ENCODE measurements at regions not wholly inside any gene's neighbourhood (a gene's known extent, or its start where the extent isn't known, plus 50 kb on each side); places are given as distances from the start of the nearest gene placed in this dataset.

DNA sequence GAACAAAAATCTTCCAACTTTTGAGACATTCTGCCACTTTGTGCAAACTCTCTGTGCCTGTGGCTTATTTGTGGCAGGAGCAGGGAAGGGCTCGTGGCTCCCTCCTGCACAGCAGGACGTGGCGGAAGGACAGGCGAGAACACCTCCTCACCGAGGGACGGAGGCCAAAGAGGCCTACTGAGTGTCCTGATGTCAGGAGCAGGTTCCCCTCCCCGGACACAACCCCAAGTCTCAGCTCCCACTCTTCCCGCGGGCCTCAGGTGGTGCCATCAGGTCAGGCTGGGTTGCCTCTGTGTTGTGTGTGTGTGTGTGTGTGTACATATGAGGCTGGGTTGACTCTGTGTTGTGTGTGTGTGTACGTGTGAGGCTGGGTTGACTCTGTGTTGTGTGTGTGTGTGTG is 136.8 kb upstream of the LPCAT1 start:
- H3K4me3 ChIP-seq (ENCODE audit: low read depth, low read length), result no peak overlapping the region
- TF ChIP-seq, protein P1, sequence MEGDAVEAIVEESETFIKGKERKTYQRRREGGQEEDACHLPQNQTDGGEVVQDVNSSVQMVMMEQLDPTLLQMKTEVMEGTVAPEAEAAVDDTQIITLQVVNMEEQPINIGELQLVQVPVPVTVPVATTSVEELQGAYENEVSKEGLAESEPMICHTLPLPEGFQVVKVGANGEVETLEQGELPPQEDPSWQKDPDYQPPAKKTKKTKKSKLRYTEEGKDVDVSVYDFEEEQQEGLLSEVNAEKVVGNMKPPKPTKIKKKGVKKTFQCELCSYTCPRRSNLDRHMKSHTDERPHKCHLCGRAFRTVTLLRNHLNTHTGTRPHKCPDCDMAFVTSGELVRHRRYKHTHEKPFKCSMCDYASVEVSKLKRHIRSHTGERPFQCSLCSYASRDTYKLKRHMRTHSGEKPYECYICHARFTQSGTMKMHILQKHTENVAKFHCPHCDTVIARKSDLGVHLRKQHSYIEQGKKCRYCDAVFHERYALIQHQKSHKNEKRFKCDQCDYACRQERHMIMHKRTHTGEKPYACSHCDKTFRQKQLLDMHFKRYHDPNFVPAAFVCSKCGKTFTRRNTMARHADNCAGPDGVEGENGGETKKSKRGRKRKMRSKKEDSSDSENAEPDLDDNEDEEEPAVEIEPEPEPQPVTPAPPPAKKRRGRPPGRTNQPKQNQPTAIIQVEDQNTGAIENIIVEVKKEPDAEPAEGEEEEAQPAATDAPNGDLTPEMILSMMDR (IDR thresholded peaks at IDR 0.05; ENCODE audit: low read depth, low read length, missing control alignments), result no peak
- in situ Hi-C loops (cut with HindIII; ENCODE audit: low sequenced_read_pairs), result no loop called here
- no peak for DNase-seq (ENCODE audit: low read depth)

DNA sequence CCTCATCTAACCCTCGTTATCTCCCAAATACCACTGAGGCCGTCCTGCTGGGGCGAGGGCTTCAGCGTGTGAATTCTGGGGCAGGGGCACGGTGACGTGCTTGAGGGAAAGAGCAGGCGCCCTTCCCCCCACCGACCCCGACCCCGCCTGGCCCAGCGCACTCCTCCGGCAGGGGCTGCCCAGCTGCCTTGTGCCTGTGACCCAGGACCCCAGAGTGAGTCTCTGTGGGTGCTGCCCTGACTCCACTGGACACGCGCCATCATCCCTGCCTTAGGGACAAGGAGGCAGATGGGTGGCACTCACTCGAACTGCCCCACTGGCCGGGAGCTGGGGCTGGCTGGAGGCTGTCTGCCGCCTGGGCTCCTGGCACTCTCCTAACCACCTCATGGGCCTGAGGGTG is 136.2 kb upstream of the LPCAT1 start:
- DNase-seq (ENCODE audit: low read depth), result no peak
- in situ Hi-C loops (cut with HindIII; ENCODE audit: low sequenced_read_pairs), result no loop called here
- no peak overlapping the region for H3K4me3 ChIP-seq (ENCODE audit: low read depth, low read length)
- TF ChIP-seq, protein P1 (IDR thresholded peaks at IDR 0.05; ENCODE audit: low read depth, low read length, missing control alignments), result no peak

DNA sequence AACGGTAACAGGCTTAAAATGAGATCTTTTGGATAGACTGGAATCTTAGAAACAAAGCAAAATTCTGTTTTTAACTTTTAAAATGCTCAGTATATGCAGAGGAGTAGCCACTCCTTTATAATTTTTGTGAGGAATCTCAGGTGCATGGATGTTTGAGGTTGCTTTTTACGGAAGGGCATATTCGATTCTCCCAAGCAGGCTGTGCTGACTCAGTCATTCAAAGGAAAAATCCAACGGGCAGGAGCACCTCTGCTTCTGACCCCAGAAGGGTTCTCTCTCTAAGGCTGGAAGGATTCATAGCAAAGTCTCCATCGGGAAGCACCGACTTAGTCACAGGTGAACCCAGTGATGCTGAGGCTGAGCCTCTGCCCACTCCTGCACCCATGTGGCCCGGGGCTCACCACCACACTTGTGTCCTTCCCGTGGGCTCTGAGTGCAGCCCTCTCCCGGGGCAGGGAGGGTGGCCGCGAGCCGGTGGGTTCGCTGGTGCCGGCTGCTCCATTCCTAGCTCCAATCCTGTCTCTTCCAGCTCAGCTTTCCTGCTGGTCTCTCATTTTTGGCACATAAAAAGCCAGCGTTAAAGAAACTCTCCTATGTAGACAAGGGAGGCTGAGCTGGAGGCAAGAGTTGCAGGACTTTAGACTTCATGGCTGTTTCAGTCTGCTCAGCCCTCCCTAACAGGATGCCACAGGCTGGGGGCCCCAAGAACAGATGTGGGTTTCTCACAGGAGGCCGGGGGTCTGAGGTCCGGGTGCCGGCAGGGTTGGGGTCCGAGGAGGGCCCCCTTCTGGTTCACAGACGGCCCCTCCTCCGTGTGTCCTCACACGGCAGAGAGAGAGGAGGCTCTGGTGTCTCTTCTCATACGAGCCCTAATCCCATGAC is 135.6 kb upstream of the LPCAT1 start:
- no peak overlapping the region for H3K4me3 ChIP-seq (ENCODE audit: low read depth, low read length)
- in situ Hi-C loops (cut with HindIII; ENCODE audit: low sequenced_read_pairs), result no loop called here
- TF ChIP-seq, protein P1 (IDR thresholded peaks at IDR 0.05; ENCODE audit: low read depth, low read length, missing control alignments), result no peak
- DNase-seq (ENCODE audit: low read depth), result no peak

DNA sequence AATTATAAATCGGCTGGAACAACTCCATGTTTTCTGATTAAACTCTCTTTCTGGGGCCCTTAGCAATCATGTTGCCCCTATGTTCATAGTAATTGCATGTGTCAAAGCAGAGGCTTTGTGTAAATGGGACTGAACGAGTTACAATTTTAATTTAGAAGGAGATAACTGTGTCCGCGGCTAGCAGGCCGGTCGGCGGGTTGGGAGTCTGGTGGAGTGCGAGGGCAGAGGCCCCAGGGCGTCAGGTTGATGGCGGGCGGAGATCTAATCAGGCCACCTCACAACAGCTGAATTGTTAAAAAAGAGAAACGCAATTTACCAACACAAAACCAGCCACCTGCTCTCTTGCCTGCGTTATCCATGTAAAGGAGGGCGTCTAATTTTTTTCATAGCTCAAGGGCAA is 134.9 kb upstream of the LPCAT1 start:
- in situ Hi-C loops (cut with HindIII; ENCODE audit: low sequenced_read_pairs), result no loop called here
- no peak for DNase-seq (ENCODE audit: low read depth)
- H3K4me3 ChIP-seq (ENCODE audit: low read depth, low read length), result no peak overlapping the region
- TF ChIP-seq, protein P1 (IDR thresholded peaks at IDR 0.05; ENCODE audit: low read depth, low read length, missing control alignments), result no peak

DNA sequence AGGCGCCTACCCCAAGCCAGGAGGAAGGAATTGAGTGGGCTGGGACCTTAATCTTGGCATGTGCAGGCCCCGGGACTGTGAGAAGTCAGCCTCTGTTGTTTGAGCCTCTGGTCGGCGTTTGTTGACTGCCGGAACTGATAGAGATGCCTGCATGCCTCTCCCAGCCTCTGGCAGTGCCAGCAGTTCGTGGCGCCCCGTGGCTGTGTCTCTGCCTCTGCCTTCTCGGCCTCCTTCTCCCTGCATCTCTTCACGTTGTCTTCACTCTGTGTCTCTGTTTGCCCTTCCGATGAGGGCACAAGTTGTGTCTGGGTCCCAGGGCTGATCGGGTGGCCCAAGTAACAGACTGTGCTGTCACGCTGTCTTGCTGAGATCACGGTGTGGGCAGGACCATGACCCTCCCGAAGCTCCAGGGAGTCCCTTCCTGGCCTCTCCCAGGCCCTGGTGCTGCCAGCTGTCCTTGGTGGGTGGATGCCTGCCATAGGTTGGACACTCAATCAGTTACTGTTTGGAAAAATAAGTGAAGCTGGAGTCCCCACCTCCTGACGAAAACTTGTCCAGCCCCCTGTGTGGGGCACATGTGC is 133.5 kb upstream of the LPCAT1 start:
- TF ChIP-seq, protein P1 (IDR thresholded peaks at IDR 0.05; ENCODE audit: low read depth, low read length, missing control alignments), result no peak
- in situ Hi-C loops (cut with HindIII; ENCODE audit: low sequenced_read_pairs), result no loop called here
- no peak overlapping the region for H3K4me3 ChIP-seq (ENCODE audit: low read depth, low read length)
- DNase-seq (ENCODE audit: low read depth), result no peak

DNA sequence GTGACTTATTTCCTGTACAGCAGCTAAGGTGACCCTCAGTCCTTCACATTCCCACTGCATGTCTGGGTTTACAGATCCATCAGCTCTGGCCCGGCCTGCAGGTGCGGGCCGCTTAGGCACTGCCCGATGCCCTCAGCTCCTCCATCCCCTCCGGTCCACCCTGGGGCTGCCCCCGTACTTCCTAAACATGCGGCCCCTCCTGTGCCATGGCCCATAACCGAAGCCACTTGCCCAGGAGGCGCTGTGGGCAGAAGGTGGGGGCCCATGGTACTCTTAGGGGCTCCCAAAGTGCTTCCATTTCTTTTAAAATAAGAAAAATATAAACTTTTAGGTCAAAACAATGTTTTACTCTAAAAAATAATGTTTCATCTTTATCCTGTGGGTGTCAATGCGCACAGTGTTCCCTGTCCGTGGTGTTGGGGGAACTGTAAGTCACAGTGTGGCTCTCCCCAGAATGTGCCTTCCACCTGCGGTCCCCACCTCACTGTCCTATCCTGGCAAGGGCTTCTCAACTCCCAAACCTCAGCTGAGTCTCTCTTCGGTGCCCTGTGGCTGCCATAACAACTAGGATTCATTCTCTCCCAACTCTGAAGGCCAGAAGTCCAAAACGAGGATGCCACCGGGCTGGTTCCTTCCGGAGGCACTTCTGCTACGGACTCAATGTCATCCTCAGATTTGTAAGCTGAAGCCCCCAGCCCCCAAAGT is 132.7 kb upstream of the LPCAT1 start:
- no peak for DNase-seq (ENCODE audit: low read depth)
- in situ Hi-C loops (cut with HindIII; ENCODE audit: low sequenced_read_pairs), result no loop called here
- TF ChIP-seq, protein P1 (IDR thresholded peaks at IDR 0.05; ENCODE audit: low read depth, low read length, missing control alignments), result no peak
- H3K4me3 ChIP-seq (ENCODE audit: low read depth, low read length), result no peak overlapping the region

All from astrocyte of the cerebellum (primary cell).